ENCODE measurements at regions not wholly inside any gene's neighbourhood (a gene's known extent, or its start where the extent isn't known, plus 50 kb on each side); places are given as distances from the start of the nearest gene placed in this dataset.

DNA sequence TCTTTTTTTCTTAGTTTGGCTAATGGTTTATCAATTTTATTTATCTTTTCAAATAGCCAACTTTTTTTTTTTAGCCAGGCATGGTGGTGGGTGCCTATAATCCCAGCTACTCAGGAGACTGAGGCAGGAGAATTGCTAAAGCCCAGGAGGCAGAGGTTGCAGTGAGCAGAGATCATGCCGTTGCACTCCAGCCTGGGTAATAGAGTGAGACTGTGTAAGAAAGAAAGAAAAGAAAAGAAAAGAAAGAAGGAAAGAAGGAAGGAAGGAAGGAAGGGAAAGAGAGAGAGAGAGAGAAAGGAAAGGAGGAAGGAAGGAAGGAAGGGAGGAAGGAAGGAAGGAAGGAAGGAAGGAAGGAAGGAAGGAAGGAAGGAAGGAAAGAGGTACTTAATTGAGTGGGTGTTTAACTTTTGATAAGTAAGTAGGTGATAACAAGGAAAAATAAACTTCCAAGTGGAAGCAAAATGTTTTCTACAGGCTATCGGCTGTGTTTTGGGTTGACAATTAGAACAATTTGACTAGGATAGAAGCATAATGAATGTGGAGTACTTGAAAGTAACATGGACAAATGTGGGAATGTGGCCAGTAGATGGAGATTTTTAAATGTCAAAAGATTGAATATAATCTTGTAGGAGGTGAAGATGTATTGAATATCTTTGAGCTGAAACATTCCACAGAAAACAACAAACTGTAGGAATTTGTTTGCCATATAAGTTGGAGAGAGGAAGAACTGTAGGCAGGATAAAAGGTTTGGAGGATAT is 62.8 kb upstream of the MYO16 start:
- TF ChIP-seq, protein P1, sequence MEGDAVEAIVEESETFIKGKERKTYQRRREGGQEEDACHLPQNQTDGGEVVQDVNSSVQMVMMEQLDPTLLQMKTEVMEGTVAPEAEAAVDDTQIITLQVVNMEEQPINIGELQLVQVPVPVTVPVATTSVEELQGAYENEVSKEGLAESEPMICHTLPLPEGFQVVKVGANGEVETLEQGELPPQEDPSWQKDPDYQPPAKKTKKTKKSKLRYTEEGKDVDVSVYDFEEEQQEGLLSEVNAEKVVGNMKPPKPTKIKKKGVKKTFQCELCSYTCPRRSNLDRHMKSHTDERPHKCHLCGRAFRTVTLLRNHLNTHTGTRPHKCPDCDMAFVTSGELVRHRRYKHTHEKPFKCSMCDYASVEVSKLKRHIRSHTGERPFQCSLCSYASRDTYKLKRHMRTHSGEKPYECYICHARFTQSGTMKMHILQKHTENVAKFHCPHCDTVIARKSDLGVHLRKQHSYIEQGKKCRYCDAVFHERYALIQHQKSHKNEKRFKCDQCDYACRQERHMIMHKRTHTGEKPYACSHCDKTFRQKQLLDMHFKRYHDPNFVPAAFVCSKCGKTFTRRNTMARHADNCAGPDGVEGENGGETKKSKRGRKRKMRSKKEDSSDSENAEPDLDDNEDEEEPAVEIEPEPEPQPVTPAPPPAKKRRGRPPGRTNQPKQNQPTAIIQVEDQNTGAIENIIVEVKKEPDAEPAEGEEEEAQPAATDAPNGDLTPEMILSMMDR (conservative IDR thresholded peaks at IDR 0.05): no peak
- TF ChIP-seq ZFX (IDR thresholded peaks at IDR 0.05): no peak
